HepG2 (cell line): ENCODE measurements at regions not wholly inside any gene's neighbourhood (a gene's known extent, or its start where the extent isn't known, plus 50 kb on each side); places are given as distances from the start of the nearest gene placed in this dataset.

Source experiments
- GLI4 ChIP-seq: sonication (generic); formaldehyde crosslinking; IDR thresholded peaks from 2 replicates; pipeline ENCODE4 v1.5.1; 2020; ENCODE audit warnings: missing genetic modification reagents, mild to moderate bottlenecking, moderate library complexity, borderline replicate concordance
- RXRA ChIP-seq: sonication (generic); formaldehyde crosslinking; IDR thresholded peaks from 2 replicates; pipeline ENCODE4 v1.5.1; 2020; ENCODE audit warnings: missing genetic modification reagents
- TF ChIP-seq, protein P1 (sequence below): IDR thresholded peaks from 2 replicates; pipeline ENCODE4 v1.6.1; 2016; ENCODE audit warnings: missing compliant biosample characterization, missing genetic modification reagents, borderline replicate concordance

DNA sequence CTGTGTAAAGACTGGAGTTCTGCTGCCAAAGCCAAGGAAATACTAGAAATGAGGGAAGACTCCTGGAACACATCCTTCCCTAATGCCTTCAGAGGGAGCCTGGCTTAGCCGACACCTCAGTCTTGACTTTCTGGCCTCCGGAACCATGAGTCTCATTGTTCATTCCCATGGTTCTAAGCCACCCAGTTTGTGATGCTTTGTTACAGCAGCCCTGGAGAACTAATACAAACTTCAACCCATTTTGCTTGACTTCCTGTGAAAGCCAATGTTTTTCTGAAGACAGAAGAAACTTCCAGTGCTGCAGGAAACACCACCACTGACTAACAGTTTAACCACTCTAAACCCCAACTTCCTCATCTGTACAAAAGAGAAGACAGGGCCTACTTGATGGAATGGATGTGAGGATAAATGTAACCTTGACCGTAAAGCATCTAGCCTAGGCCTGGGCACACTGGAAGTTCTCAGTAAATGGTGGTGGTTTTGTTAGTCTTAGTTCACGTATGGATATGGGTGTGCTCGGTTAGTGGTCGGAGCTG, 85.9 kb upstream of the RFX8 start:
- TF ChIP-seq RXRA (CRISPR knock-in tag) (no peak), GLI4 (CRISPR knock-in tag) (no peak)
- TF ChIP-seq, protein P1, sequence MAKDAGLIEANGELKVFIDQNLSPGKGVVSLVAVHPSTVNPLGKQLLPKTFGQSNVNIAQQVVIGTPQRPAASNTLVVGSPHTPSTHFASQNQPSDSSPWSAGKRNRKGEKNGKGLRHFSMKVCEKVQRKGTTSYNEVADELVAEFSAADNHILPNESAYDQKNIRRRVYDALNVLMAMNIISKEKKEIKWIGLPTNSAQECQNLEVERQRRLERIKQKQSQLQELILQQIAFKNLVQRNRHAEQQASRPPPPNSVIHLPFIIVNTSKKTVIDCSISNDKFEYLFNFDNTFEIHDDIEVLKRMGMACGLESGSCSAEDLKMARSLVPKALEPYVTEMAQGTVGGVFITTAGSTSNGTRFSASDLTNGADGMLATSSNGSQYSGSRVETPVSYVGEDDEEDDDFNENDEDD (CRISPR knock-in tag): no peak
